ENCODE measurements at regions not wholly inside any gene's neighbourhood (a gene's known extent, or its start where the extent isn't known, plus 50 kb on each side); places are given as distances from the start of the nearest gene placed in this dataset.

- H3K36me3 ChIP-seq (ENCODE audit: control insufficient read depth in 4 of 4, insufficient read depth in 4 of 4, low read length in 3 of 4) = no peaks in the 10 kb centered on the region
- 78% methylated on average over 32 of the region's 42 CpGs for WGBS (ENCODE audit: insufficient coverage)
- no peaks in the 10 kb centered on the region for H3K4me1 ChIP-seq (ENCODE audit: control extremely low read depth in 1 of 4, control insufficient read depth in 4 of 4, insufficient read depth in 4 of 4, low read length in 3 of 4)
- peaks cover 0 to 35% (median 3%) of the 10 kb centered on the region in 5 experiments for H3K27me3 ChIP-seq (replicated peaks in 2 of 5; ENCODE audit: control insufficient read depth in 4 of 5, insufficient read depth in 5 of 5, low read length in 4 of 5)
- no peaks in the 10 kb centered on the region for H3K9me3 ChIP-seq (ENCODE audit: control extremely low read depth in 1 of 5, control insufficient read depth in 4 of 5, insufficient read depth in 2 of 5, low read depth in 1 of 5, low read length in 4 of 5)
- H3K27ac ChIP-seq (ENCODE audit: insufficient read depth in 1 of 2, low read depth in 1 of 2, low read length in 2 of 2, poor library complexity in 1 of 2, severe bottlenecking in 2 of 2) = no peak overlapping the region
- POLR2A ChIA-PET = no interaction called here
- DNase-seq = no peak
- CTCF ChIA-PET = interaction anchor here (1.2 kb wide), 1 partner anchor 10 kb away, joined by 4 read pairs; no protein-coding TSS in a partner anchor
- H3K4me3 ChIP-seq (ENCODE audit: control insufficient read depth in 1 of 7, extremely low read depth in 1 of 7, insufficient read depth in 4 of 7, low read depth in 2 of 7, low read length in 6 of 7) = no peak overlapping the region
Observed at GRCh38 chr20:63064745-63065711, 58.3 kb upstream of the BHLHE23 start.

- H3K4me3 ChIP-seq (ENCODE audit: control insufficient read depth in 1 of 7, extremely low read depth in 1 of 7, insufficient read depth in 4 of 7, low read depth in 2 of 7, low read length in 6 of 7) = no peak overlapping the region
- WGBS (ENCODE audit: insufficient coverage) = 93% methylated on average over 16 of the region's 18 CpGs
- POLR2A ChIA-PET = no interaction called here
- CTCF ChIA-PET = interaction anchor here (1.2 kb wide), 1 partner anchor 9 kb away, joined by 4 read pairs; no protein-coding TSS in a partner anchor
- H3K9me3 ChIP-seq (ENCODE audit: control extremely low read depth in 1 of 5, control insufficient read depth in 4 of 5, insufficient read depth in 2 of 5, low read depth in 1 of 5, low read length in 4 of 5) = no peaks in the 10 kb centered on the region
- no peaks in the 10 kb centered on the region for H3K36me3 ChIP-seq (ENCODE audit: control insufficient read depth in 4 of 4, insufficient read depth in 4 of 4, low read length in 3 of 4)
- H3K27me3 ChIP-seq (replicated peaks in 2 of 5; ENCODE audit: control insufficient read depth in 4 of 5, insufficient read depth in 5 of 5, low read length in 4 of 5) = peaks cover 0 to 33% (median 3%) of the 10 kb centered on the region in 5 experiments
- H3K27ac ChIP-seq (ENCODE audit: insufficient read depth in 1 of 2, low read depth in 1 of 2, low read length in 2 of 2, poor library complexity in 1 of 2, severe bottlenecking in 2 of 2) = no peak overlapping the region
- no peak for DNase-seq
- H3K4me1 ChIP-seq (ENCODE audit: control extremely low read depth in 1 of 4, control insufficient read depth in 4 of 4, insufficient read depth in 4 of 4, low read length in 3 of 4) = no peaks in the 10 kb centered on the region
Observed at GRCh38 chr20:63064310-63064709, 57.5 kb upstream of the BHLHE23 start.

DNA sequence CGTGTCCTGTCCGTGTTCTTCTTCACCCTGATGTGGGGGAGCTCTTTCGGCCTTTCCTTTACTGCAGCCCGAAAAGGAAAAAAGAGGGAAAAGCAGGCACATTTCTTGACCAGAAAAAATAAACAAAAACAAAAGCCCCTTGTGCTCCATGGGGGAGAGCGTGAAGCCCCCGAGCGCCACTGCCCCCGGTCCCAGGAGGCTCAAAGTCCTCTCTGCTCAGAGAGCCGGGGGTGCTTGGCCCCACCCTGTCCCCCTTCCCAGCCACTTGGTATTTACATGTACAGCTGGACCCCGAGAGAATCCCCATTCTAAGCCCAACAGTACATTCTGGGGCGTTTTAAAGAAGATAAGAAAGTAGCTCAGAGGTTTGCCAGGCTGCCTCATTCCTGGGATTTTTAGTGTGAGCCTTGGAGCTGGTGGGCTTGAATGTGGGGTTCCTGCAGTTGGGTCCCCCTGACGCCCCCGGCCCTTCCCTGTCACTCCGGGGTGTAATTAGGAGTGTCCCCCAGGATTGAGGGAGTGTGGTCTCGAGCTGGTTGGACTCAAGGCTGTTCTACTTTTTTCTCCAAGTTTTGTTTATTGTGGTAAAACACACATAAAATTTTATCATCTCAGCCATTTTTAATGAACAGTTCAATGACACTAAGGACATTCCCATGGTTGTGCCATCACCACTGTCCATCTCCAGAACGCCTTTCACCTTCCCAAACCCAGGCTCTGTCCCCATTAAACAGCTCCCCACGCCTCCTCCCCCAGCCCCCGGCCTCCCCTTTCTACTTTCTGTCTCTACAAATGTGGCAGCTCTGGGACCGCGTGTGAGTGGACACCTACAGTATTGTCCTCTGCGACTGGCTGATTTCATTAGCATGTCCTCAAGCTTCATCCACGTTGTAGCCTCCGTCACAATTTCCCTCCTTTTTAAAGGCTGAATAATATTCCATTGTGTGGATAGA, 55.7 kb upstream of the BHLHE23 start:
- CTCF ChIA-PET = no interaction called here
- H3K27ac ChIP-seq (ENCODE audit: insufficient read depth in 1 of 2, low read depth in 1 of 2, low read length in 2 of 2, poor library complexity in 1 of 2, severe bottlenecking in 2 of 2) = no peak overlapping the region
- DNase-seq = no peak
- H3K27me3 ChIP-seq (replicated peaks in 2 of 5; ENCODE audit: control insufficient read depth in 4 of 5, insufficient read depth in 5 of 5, low read length in 4 of 5) = peaks cover 0 to 43% (median 9%) of the 10 kb centered on the region in 5 experiments
- H3K4me3 ChIP-seq (ENCODE audit: control insufficient read depth in 1 of 7, extremely low read depth in 1 of 7, insufficient read depth in 4 of 7, low read depth in 2 of 7, low read length in 6 of 7) = no peak overlapping the region
- H3K9me3 ChIP-seq (ENCODE audit: control extremely low read depth in 1 of 5, control insufficient read depth in 4 of 5, insufficient read depth in 2 of 5, low read depth in 1 of 5, low read length in 4 of 5) = no peaks in the 10 kb centered on the region
- POLR2A ChIA-PET = no interaction called here
- WGBS (ENCODE audit: insufficient coverage) = 91% methylated on average over 13 of the region's 23 CpGs
- H3K36me3 ChIP-seq (ENCODE audit: control insufficient read depth in 4 of 4, insufficient read depth in 4 of 4, low read length in 3 of 4) = no peaks in the 10 kb centered on the region
- H3K4me1 ChIP-seq (ENCODE audit: control extremely low read depth in 1 of 4, control insufficient read depth in 4 of 4, insufficient read depth in 4 of 4, low read length in 3 of 4) = no peaks in the 10 kb centered on the region

DNA sequence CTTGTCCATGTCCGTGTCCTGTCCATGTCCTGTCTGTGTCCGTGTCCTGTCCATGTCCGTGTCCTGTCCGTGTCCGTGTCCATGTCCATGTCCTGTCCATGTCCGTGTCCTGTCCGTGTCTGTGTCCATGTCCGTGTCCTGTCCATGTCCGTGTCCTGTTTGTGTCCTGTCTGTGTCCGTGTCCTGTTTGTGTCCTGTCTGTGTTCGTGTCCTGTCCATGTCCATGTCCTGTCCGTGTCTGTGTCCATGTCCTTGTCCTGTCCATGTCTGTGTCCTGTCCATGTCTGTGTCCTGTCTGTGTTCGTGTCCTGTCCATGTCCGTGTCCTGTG, 55.0 kb upstream of the BHLHE23 start:
- no peak for DNase-seq
- no peaks in the 10 kb centered on the region for H3K4me1 ChIP-seq (ENCODE audit: control extremely low read depth in 1 of 4, control insufficient read depth in 4 of 4, insufficient read depth in 4 of 4, low read length in 3 of 4)
- ChIA-PET POLR2A (no interaction called here), CTCF (no interaction called here)
- 93% methylated on average over 14 of the region's 14 CpGs for WGBS (ENCODE audit: insufficient coverage)
- H3K4me3 ChIP-seq (ENCODE audit: control insufficient read depth in 1 of 7, extremely low read depth in 1 of 7, insufficient read depth in 4 of 7, low read depth in 2 of 7, low read length in 6 of 7) = no peak overlapping the region
- peaks cover 1 to 42% (median 9%) of the 10 kb centered on the region in 5 experiments for H3K27me3 ChIP-seq (replicated peaks in 2 of 5; ENCODE audit: control insufficient read depth in 4 of 5, insufficient read depth in 5 of 5, low read length in 4 of 5)
- H3K27ac ChIP-seq (ENCODE audit: insufficient read depth in 1 of 2, low read depth in 1 of 2, low read length in 2 of 2, poor library complexity in 1 of 2, severe bottlenecking in 2 of 2) = no peak overlapping the region
- H3K36me3 ChIP-seq (ENCODE audit: control insufficient read depth in 4 of 4, insufficient read depth in 4 of 4, low read length in 3 of 4) = no peaks in the 10 kb centered on the region
- no peaks in the 10 kb centered on the region for H3K9me3 ChIP-seq (ENCODE audit: control extremely low read depth in 1 of 5, control insufficient read depth in 4 of 5, insufficient read depth in 2 of 5, low read depth in 1 of 5, low read length in 4 of 5)

- no peaks in the 10 kb centered on the region for H3K36me3 ChIP-seq (ENCODE audit: control insufficient read depth in 4 of 4, insufficient read depth in 4 of 4, low read length in 3 of 4)
- no peak overlapping the region for H3K27ac ChIP-seq (ENCODE audit: insufficient read depth in 1 of 2, low read depth in 1 of 2, low read length in 2 of 2, poor library complexity in 1 of 2, severe bottlenecking in 2 of 2)
- H3K4me3 ChIP-seq (ENCODE audit: control insufficient read depth in 1 of 7, extremely low read depth in 1 of 7, insufficient read depth in 4 of 7, low read depth in 2 of 7, low read length in 6 of 7) = no peak overlapping the region
- no peaks in the 10 kb centered on the region for H3K9me3 ChIP-seq (ENCODE audit: control extremely low read depth in 1 of 5, control insufficient read depth in 4 of 5, insufficient read depth in 2 of 5, low read depth in 1 of 5, low read length in 4 of 5)
- peaks cover 2 to 43% (median 9%) of the 10 kb centered on the region in 5 experiments for H3K27me3 ChIP-seq (replicated peaks in 2 of 5; ENCODE audit: control insufficient read depth in 4 of 5, insufficient read depth in 5 of 5, low read length in 4 of 5)
- 96% methylated on average over 29 of the region's 29 CpGs for WGBS (ENCODE audit: insufficient coverage)
- ChIA-PET POLR2A (no interaction called here), CTCF (no interaction called here)
- no peak for DNase-seq
- no peaks in the 10 kb centered on the region for H3K4me1 ChIP-seq (ENCODE audit: control extremely low read depth in 1 of 4, control insufficient read depth in 4 of 4, insufficient read depth in 4 of 4, low read length in 3 of 4)
Observed at GRCh38 chr20:63061051-63061770, 54.4 kb upstream of the BHLHE23 start.

GRCh38 chr20:63060057-63060991, 53.6 kb upstream of the BHLHE23 start:
- DNase-seq = no peak
- CTCF ChIA-PET = no interaction called here

More at GRCh38 chr20:63060057-63060991, 53.6 kb upstream of the BHLHE23 start:
- 80% methylated on average over 19 of the region's 23 CpGs for WGBS (ENCODE audit: insufficient coverage)
- Histone ChIP-seq H3K9me3 (ENCODE audit: control extremely low read depth in 1 of 5, control insufficient read depth in 4 of 5, insufficient read depth in 2 of 5, low read depth in 1 of 5, low read length in 4 of 5) (no peaks in the 10 kb centered on the region), H3K27me3 (replicated peaks in 2 of 5; ENCODE audit: control insufficient read depth in 4 of 5, insufficient read depth in 5 of 5, low read length in 4 of 5) (peaks cover 2 to 49% (median 9%) of the 10 kb centered on the region in 5 experiments), H3K36me3 (ENCODE audit: control insufficient read depth in 4 of 4, insufficient read depth in 4 of 4, low read length in 3 of 4) (no peaks in the 10 kb centered on the region), H3K4me3 (ENCODE audit: control insufficient read depth in 1 of 7, extremely low read depth in 1 of 7, insufficient read depth in 4 of 7, low read depth in 2 of 7, low read length in 6 of 7) (no peak overlapping the region), H3K27ac (ENCODE audit: insufficient read depth in 1 of 2, low read depth in 1 of 2, low read length in 2 of 2, poor library complexity in 1 of 2, severe bottlenecking in 2 of 2) (no peak overlapping the region), H3K4me1 (ENCODE audit: control extremely low read depth in 1 of 4, control insufficient read depth in 4 of 4, insufficient read depth in 4 of 4, low read length in 3 of 4) (no peaks in the 10 kb centered on the region)
- POLR2A ChIA-PET = no interaction called here

Data from common myeloid progenitor, CD34-positive (primary cell).